GM19438 (cell line): ENCODE measurements at regions not wholly inside any gene's neighbourhood (a gene's known extent, or its start where the extent isn't known, plus 50 kb on each side); places are given as distances from the start of the nearest gene placed in this dataset.
"Not testable (repeated sequence)": the region's sequence is repeated elsewhere in the genome, so short reads cannot be mapped to it uniquely, and the experiment has no call there.

Source experiments
- ATAC-seq: cut with Tn5 transposase; IDR thresholded peaks from one replicate; pipeline ENCODE4 v1.9.1; 2021; ENCODE audit warnings: low read depth; ENCODE audit not compliant: unreplicated experiment

DNA sequence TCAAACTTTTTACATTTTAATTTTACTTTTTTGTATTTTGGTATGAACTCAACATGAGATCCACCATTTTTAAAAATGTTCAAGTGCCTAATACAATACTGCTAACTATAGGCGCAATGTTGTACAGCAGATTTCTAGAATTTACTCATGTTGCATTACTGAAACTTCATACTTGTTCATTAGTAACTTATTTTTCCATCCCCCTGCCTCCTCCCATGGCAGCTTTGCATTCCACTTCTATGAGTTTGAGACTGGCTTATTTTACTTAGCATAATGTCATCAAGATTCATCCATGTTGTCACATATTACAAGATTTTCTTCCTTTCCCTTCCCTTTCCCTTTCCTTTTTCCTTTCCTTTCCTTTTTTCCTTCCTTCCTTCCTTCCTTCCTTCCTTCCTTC, 825.9 kb downstream of the SLC16A7 start:
- ATAC-seq: no peak

DNA sequence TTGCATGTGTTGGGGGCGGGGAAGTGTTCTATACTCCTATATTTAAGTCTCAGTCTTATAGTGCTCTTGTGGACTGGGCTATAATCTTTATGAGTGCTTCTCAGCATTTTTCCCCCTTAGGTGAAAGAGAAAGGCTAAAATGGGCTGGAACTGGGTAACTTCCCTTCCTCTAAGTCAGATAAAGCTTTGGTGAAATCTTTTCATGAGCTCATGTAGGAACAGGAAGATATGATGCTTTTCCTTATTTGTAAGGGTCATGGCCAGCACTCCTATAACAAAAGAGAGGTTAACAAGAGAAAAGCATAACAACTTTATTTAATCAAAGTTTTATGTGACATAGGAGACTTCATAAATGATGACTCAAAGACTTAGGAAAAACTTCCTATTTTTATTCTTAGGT, 841.5 kb downstream of the SLC16A7 start:
- ATAC-seq: no peak

DNA sequence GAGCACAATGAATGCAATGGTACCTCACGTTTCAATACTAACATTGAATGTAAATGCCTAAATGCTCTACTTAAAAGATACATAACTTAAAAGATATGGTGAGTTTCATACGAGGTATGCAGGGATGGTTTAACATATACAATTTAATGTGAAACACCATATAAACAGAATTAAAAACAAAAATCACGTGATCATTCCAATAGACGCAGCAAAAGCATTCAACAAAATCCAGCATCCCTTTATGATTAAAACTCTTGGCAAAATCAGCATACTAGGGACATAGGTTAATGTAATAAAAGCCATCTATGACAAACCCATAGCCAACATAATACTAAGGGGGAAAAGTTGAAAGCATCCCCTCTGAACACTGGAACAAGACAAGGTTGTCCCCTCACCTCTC, 845.7 kb downstream of the SLC16A7 start:
- ATAC-seq: no peak

DNA sequence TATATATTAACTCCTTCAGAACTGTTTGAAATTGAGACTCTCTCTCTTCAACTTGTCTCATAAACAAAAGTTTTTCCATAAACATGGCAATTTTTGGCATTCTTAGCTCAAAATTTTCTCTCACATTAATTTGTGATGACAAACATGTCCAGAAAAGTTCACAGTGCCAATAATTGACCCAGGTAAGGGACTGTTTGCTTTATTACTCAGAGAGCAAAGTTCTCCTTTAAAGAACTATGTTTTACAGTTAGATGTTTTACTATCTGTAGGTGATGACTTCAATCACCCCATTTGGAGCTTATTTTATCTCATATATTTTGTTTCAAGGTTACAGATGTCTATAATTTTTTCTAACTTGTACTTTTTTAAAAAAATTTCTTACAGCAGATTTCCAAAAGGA, 855.6 kb downstream of the SLC16A7 start:
- no peak for ATAC-seq

DNA sequence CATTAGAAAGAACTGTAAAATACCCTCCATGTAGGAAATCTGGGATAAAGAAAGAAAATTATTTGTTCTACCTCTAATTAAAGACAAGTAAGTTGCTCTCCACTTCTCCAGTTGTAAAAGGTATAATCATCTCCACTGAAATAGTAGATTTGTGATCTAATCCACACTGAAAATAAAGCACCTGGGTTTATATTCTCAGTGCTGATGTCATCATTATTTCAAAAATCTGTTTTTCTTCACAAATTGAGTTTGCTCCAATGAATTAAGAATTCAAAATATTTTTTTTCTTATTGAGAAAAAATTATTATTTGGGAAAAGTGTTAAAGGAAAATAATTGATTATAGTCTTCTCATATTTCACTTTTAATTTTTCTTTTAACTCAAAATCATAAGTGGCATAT, 869.2 kb downstream of the SLC16A7 start:
- no peak for ATAC-seq

DNA sequence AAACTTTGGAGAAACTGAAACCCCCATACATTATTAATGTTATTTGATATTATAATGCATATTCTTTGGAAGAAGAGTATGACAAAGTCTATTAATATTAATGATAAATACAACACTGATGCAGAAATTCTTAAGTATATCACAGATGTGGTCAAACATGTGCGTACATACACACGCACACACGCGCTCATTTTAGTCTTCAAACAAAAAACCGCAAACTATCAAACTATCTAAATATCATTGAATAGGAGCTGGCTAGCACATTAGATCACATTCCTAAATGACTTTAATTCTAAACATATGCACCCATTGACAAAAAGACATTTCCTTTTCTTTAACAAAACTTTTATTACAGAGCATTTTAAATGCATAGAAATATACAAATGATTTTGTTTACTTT, 872.7 kb downstream of the SLC16A7 start:
- ATAC-seq: no peak

DNA sequence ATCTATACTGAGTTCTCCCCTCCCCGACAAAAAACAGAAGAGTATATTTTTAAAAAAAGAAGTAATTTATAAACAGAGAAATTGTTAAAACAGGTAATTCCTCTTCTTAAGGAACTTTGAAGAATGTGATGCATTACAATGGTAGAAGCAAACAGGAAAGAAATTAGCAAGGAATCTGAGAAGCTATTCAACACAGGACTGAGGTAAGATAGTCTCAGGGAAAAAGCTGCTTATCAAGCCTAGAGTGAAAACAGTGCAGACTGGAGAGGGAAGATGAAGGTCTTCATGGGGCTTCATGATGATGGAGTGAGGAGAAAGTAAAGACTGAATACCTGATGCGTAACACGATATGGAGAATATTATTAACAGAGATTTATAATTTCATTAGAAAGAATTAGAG, 880.0 kb downstream of the SLC16A7 start:
- ATAC-seq: no peak

DNA sequence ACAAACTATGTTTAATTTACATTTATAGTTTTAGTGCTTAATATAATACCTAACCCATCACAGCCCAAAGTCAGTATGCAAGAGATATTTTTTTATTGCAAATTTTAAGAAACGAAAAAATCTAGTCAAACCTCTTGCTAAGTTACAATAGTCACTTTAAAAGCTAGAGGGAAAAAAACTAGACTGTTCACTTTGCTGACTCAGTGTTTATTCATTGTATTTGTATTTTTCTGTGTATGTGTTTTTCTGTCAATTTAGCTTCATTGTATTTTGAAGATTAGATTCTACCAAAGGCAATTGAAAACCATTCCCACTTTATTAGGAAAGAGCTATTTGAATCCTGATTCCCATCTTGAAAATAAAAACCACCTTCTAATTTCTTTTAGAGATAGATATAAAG, 891.5 kb downstream of the SLC16A7 start:
- no peak for ATAC-seq

DNA sequence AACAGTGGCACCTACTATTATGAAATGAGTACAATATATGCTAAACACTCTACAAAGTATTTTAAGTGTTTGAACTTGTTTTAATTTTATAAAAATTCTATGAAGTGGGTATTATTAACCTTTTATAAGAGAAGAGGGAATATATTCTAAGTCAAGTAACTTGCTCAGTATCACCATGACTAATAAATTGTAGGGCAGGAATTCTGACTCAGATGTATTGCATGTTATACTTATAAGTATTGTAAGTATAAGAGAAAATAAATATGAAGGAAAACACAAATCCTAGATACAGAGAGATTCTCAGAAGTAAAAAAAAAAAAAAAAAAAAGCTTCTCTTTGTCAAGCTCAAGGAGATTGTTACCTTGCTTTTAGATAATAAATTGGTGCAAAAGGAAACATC, 893.2 kb downstream of the SLC16A7 start:
- ATAC-seq: no peak

DNA sequence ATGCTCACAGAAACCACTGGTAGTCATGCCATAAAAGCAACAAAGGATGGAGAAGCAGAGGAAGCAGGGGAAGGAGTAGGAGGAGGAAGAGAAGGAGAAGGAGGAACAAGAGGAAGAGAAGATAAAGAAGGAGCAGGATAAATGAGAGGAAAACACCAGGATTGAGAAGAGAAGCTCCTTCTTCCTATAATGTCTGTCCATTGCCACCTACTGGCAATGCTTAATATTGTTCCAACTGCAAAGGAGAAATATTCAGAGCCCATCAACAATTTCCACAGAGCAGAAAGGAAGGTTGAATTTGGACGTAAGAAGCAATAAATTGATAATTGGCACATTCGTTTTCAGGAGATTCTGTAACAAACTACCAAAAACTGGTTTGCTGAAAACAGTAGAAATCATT, 898.4 kb downstream of the SLC16A7 start:
- ATAC-seq: no peak

DNA sequence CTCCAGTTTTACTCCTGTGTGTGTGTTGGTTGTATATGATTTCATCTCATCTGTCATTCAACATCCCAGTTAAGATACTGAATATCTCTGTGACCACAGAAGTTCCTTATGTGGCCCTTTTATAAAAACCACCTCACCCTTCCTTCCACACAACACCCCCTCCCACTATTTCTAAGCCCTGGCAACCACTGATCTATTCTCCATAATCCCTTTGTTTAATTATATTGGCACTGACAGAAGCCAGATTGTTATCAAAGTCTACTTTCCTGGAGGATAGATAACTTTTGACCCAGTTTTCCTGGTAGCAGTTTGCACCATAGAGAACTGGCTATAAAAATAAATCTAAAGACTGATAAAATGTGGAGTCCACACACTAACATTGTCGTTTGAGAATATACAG, 902.8 kb downstream of the SLC16A7 start:
- ATAC-seq: no peak

DNA sequence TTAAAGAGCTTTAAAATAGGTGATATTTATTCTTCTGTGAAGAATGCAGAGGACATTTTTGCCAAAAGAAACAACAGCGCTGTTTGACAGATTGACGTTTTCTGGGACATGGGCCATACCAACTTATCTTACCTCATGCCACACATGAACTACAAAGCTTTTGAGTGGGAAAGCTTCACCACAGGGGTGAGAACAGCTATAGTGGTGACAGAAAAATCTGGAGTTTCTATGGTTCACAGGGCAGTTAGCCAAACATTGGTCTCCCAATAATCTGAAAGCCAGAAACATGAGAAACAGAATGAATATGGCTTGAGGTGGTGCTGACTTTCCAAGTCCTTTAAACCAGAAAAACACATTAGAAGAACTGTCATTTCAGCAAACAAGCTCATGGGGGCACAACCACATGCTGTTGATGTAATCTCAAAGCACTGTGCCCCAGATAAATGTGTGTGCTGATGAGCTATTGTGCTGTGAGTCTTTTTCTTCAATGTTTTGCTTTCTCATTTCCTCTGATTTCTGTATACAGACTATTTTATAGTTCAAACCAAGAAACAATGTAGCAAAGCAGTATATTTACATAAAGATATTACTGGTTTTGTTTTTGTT, 905.4 kb downstream of the SLC16A7 start:
- ATAC-seq: no peak

DNA sequence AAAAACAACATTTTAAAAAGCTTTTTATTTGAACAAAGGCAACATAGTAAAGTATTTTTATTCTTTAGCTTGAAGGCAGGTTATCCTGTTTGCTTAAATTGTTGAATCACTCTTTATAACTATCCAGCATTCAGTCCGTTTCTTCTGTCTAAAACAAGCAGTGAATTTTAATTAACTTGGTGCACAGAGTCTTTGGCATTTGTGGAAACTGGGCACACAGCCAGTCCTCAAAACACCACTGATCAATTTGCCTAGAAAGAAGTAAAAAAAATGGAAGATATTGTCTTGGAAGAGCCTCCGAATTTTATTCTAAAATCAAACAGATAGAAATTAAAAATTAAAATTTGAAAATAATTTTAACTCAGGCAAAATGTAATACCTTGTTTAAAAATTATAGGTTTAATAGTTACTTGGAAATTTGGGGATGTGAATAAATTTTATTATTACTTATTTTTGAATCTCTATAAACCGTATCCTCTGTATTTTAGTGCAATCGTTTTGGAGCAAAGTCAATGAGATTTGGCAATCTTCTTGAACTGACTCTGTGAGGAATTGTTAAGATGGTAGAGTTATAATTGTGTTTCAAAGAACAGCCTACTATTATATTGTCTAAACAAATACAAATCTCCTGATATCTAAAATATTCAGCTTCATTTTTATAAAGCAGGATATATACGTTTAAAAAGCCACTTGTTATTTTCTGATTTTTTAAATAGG, 927.0 kb downstream of the SLC16A7 start:
- no peak for ATAC-seq

DNA sequence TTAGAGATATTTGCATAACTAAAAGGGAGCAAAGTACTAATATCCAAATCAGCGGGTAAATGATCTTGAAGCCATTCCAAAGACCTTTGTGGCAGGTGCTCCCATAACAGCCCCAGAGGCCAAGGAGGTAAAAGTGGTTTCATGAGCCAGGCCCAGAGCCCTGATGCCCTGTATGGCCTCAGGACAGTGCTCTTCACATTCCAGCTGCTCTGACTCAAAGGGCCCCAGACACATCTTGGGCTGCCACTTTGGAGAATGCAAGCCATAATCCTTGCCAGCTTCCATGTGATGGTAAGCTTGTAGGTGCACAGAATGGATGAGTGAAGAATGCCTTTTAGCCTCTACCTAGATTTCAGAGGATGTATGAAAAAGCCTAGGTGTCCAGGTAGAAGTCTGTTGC, 933.4 kb downstream of the SLC16A7 start:
- no peak for ATAC-seq

DNA sequence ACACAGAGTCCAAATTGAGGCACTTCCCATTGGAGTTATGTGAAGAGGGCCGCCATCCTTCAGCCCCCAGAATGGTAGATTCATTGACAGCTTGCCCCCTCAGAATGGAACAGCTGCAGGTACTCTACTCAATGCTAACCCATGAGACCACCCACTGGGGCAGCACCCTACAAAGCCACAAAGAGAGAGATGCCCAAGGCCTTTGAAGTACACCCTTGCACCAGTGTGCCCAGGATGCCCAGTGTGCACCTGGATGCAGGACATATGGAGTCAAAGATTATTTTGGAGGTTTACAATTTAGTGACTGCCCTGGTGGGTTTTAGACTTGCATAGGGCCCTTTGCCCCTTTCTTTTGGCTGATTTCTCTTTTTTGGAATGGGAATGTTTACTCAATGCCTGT, 933.9 kb downstream of the SLC16A7 start:
- ATAC-seq: no peak

DNA sequence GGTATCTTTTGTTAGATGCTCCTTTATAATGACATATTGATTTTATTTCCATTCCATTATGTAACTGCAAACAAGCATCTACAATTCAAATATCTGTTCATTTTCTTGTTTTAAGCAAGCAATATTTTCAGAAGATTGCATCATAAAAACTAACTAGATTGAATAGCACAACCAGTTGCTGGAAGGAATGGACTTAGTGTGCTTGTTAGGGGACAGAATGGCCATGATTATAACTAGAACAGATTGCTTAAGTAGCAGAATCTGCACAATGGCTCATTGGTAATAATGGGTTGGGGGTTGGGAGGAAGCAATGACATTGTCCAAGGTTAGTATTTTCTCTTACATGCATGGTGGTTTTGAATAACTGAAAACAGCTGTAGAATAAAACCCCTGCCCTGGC, 939.5 kb downstream of the SLC16A7 start:
- ATAC-seq: no peak

DNA sequence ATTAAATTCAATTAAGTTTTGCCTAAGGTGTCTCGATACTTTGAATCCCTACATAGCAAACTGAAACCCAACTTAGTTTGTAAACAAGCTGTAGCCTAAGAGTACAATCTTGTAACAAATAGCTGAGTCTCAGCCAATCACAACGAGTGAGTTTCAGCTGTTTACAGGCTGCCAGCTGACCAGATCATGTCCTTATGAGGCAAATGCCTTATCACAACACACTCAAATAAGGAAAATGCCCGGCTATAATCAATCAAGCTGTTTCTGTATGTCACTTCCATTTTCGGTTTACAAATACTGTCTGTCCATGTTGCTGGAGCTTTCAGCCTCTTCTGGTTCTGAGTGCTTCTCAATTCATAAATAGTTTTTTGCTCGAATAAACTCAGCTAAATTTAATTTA, 943.8 kb downstream of the SLC16A7 start:
- ATAC-seq: no peak

DNA sequence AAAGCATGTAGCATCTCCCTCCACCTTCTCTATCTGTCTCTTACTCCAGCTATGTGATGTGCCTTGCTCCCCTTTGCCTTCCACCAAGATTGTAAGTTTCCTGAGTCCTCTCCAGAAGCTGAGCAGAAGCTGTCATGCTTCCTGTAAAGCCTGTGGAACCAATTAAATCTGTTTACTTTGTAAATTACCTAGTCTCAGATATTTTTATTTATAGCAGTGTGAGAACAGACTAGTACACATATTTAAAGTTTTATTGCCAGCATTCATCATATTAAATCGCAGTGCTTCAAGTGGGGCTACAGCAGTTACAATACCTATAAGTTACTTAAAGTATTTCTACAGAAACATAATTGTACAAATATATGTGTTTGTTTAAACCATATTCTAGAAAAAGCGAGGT, 973.1 kb downstream of the SLC16A7 start:
- no peak for ATAC-seq

DNA sequence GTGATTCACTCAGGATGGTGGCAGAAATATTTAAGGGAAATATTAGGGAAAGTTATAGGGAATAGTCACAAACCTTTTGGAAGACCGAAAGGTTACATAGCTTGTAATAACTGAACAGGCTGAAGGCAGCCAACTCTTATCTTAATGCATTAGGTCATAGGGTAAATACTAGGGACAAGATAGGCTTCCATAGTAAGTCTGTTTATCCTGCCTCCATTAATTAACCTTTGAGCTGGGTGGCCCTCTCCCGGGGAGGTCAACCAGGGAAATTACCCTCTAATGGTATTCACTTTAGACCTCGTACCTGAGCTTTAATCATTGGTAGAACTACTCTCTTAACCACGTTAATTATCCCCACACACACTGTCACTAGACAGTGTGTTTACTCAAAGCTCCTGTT, 981.8 kb downstream of the SLC16A7 start:
- no peak for ATAC-seq

DNA sequence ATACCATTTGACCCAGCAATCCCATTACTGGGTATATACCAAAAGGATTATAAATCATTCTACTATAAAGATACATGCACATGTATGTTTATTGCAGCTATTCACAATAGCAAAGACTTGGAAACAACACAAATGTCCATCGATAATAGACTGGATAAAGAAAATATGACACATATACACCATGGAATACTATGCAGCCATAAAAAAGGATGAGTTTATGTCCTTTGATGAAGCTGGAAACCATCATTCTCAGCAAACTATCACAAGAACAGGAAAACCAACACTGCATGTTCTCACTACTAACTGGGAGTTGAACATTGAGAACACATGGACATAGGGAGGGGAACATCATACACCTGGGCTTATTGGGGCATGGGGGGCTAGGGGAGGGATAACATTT, 991.8 kb downstream of the SLC16A7 start:
- ATAC-seq: not testable (repeated sequence)

DNA sequence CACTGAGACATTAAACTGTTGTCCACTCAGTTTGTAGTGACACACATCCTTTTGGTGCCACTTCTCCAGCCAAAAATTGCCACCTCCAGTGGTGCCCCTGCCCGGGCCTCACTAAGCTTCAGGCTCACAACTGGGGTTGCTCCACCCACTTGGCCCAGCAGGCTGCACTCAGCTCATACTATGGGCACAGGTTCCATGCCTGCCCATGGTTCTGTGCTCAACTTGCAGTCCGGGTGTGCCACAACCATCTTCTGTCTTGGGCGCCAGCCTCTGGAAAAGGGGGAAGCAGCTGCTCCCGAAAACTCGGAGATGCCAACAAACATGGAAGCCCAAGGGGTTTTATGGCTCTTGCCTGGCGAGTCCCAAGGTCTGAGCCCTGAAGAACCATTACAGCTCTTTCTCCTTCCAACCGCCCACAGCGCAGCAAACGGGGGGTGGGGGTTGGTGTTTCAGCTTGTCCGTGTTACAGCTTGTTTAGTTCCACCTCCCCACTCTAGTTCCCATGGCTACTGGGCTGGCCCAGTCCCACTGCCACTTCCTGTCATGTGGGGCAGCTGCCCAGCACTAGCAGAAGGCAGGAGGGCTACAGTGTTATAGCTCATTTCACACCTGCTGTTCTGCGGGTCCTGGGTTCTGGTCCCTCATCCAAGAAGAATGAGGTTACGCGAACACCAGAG, 998.3 kb downstream of the SLC16A7 start:
- ATAC-seq: no peak

DNA sequence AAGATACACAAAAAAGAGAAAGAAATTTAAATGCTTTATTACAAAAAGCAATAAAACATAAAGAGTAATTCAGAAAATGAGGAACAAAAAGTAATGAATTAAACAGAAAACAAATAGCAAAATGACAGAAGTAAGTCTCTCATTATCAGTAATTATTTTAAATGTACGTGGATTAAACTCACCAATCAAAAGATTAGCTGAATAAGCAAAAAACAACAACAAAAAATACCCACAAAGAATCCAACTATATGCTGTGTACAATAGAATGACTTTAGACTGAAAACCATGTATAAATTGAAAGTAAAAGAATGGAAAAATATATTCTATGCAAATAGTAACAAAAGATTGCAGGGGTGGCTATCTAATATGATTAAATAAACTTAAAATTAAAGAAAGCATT, 1006.8 kb downstream of the SLC16A7 start:
- ATAC-seq: no peak
